ENCODE measurements at regions not wholly inside any gene's neighbourhood (a gene's known extent, or its start where the extent isn't known, plus 50 kb on each side); places are given as distances from the start of the nearest gene placed in this dataset.

DNA sequence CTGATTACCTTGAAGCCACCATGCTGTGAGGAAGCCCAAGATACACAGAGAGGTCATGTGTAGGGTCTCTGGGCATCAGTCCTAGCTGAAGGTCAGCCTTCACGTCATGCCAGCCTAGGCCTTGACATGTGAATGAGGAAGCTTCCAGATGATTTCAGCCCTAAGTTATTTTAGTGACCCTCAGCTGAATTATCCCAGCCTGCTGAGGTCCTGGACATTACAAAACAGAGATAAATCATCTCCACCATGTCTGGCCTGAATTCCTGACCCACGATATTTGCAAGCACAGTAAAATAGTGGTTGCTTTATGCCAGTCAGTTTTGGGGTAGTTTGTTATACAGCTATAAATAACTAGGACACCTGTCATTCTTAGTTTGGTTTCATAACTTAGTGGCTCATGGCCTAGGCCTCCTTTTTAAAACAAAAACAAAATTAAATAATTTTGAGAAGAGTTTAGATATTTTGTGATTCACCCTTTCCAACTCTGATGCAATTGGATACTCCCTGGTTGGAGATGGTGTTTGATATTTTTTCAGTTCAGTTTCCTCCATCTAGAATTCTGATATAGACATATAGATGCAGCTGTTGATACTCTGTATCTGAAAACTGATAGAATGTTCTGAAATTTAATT, 571.3 kb upstream of the CLINT1 start:
- no peak overlapping the region for H3K27ac ChIP-seq (ENCODE audit: low read depth, low read length)

GRCh38 chr5:158429564-158429963, 570.6 kb upstream of the CLINT1 start:
- Histone ChIP-seq H2AFZ (ENCODE audit: low read depth, low read length, severe bottlenecking) (no peak overlapping the region), H3K36me3 (ENCODE audit: low read length) (peaks cover 4% of the 10 kb centered on the region; the same call in 1 of the 2 replicates), H3K9me3 (ENCODE audit: insufficient read depth, low read length) (no peaks in the 10 kb centered on the region), H3K4me3 (ENCODE audit: insufficient read depth, low read length, poor library complexity, severe bottlenecking) (no peak overlapping the region), H3K27me3 (ENCODE audit: low read length) (no peaks in the 10 kb centered on the region), H3K9me2 (replicated peaks; ENCODE audit: insufficient read depth, low read length) (no peaks in the 10 kb centered on the region), H3F3A (ENCODE audit: insufficient read depth) (no peaks in the 10 kb centered on the region), H3K27ac (ENCODE audit: low read depth, low read length) (no peak overlapping the region), H3K79me2 (ENCODE audit: insufficient read depth, low read length) (no peaks in the 10 kb centered on the region), H3K4me2 (ENCODE audit: low read depth, low read length, poor library complexity, severe bottlenecking) (no peak overlapping the region), H4K20me1 (ENCODE audit: low read depth, low read length) (no peaks in the 10 kb centered on the region), H3K9ac (ENCODE audit: low read length) (no peak overlapping the region)
- TF ChIP-seq EZH2phosphoT487 (conservative IDR thresholded peaks at IDR 0.05; ENCODE audit: low read length): no peak
- TF ChIP-seq, protein P1, sequence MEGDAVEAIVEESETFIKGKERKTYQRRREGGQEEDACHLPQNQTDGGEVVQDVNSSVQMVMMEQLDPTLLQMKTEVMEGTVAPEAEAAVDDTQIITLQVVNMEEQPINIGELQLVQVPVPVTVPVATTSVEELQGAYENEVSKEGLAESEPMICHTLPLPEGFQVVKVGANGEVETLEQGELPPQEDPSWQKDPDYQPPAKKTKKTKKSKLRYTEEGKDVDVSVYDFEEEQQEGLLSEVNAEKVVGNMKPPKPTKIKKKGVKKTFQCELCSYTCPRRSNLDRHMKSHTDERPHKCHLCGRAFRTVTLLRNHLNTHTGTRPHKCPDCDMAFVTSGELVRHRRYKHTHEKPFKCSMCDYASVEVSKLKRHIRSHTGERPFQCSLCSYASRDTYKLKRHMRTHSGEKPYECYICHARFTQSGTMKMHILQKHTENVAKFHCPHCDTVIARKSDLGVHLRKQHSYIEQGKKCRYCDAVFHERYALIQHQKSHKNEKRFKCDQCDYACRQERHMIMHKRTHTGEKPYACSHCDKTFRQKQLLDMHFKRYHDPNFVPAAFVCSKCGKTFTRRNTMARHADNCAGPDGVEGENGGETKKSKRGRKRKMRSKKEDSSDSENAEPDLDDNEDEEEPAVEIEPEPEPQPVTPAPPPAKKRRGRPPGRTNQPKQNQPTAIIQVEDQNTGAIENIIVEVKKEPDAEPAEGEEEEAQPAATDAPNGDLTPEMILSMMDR (IDR thresholded peaks at IDR 0.05; ENCODE audit: insufficient read depth, low read length, poor library complexity, severe bottlenecking): no peak

More for the DNA sequence above, 571.3 kb upstream of the CLINT1 start:
- Histone ChIP-seq H3K79me2 (ENCODE audit: insufficient read depth, low read length) (no peaks in the 10 kb centered on the region), H2AFZ (ENCODE audit: low read depth, low read length, severe bottlenecking) (no peak overlapping the region), H3K27me3 (ENCODE audit: low read length) (no peaks in the 10 kb centered on the region), H3K4me2 (ENCODE audit: low read depth, low read length, poor library complexity, severe bottlenecking) (peak overlapping the region; percentile 9), H3K9me3 (ENCODE audit: insufficient read depth, low read length) (no peaks in the 10 kb centered on the region), H3F3A (ENCODE audit: insufficient read depth) (no peaks in the 10 kb centered on the region), H3K36me3 (ENCODE audit: low read length) (peaks cover 4% of the 10 kb centered on the region; the same call in 1 of the 2 replicates), H4K20me1 (ENCODE audit: low read depth, low read length) (no peaks in the 10 kb centered on the region), H3K9me2 (replicated peaks; ENCODE audit: insufficient read depth, low read length) (no peaks in the 10 kb centered on the region), H3K9ac (ENCODE audit: low read length) (no peak overlapping the region), H3K4me3 (ENCODE audit: insufficient read depth, low read length, poor library complexity, severe bottlenecking) (no peak overlapping the region)
- TF ChIP-seq, protein P1 (IDR thresholded peaks at IDR 0.05; ENCODE audit: insufficient read depth, low read length, poor library complexity, severe bottlenecking): no peak
- TF ChIP-seq EZH2phosphoT487 (conservative IDR thresholded peaks at IDR 0.05; ENCODE audit: low read length): no peak

DNA sequence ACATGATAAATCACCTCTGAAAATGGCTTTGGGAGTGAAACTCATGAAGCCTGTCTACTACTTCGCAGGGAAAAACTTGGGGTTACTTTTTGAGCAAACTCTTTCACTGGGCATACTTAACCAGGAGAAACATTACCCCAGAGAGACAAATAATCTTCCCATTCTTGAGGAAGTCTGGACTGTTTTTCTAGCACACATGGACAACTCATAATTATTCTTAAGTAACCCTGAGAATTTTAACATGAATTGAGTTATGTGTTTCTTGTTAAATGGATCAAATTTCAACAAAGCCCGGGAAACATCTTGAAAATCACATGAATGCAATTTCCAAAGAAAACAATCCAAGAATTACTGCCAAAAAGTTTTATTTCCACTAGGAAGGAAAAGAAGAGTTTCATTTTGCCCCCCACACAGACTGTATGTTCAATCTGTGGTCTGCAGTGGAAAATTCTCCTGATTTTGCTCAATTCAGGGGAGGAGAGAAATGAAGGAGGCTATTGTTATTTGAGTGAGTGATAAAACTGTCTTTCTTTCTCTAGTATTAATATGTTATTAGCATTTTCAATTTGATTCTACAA, 564.8 kb upstream of the CLINT1 start:
- Histone ChIP-seq H3K79me2 (ENCODE audit: insufficient read depth, low read length) (no peaks in the 10 kb centered on the region), H2AFZ (ENCODE audit: low read depth, low read length, severe bottlenecking) (no peak overlapping the region), H3K9me3 (ENCODE audit: insufficient read depth, low read length) (no peaks in the 10 kb centered on the region), H3K9ac (ENCODE audit: low read length) (no peak overlapping the region), H3K4me2 (ENCODE audit: low read depth, low read length, poor library complexity, severe bottlenecking) (no peak overlapping the region), H3F3A (ENCODE audit: insufficient read depth) (no peaks in the 10 kb centered on the region), H3K27me3 (ENCODE audit: low read length) (no peaks in the 10 kb centered on the region), H3K36me3 (ENCODE audit: low read length) (no peaks in the 10 kb centered on the region; the same call in 1 of the 2 replicates), H3K9me2 (replicated peaks; ENCODE audit: insufficient read depth, low read length) (no peaks in the 10 kb centered on the region), H3K4me3 (ENCODE audit: insufficient read depth, low read length, poor library complexity, severe bottlenecking) (no peak overlapping the region), H4K20me1 (ENCODE audit: low read depth, low read length) (no peaks in the 10 kb centered on the region), H3K27ac (ENCODE audit: low read depth, low read length) (no peak overlapping the region)
- TF ChIP-seq, protein P1 (IDR thresholded peaks at IDR 0.05; ENCODE audit: insufficient read depth, low read length, poor library complexity, severe bottlenecking): no peak
- TF ChIP-seq EZH2phosphoT487 (conservative IDR thresholded peaks at IDR 0.05; ENCODE audit: low read length): no peak

Data from SU-DHL-6 (cell line).